GM23248 (cell line): ENCODE measurements at regions not wholly inside any gene's neighbourhood (a gene's known extent, or its start where the extent isn't known, plus 50 kb on each side); places are given as distances from the start of the nearest gene placed in this dataset.

Experiments
- EZH2 ChIP-seq: fragments of 200-600 bp; sonication (generic); IDR thresholded peaks from 2 replicates; pipeline ENCODE4 v1.6.1; 2018; ENCODE audit warnings: antibody characterized with exemption, mild to moderate bottlenecking; ENCODE audit not compliant: insufficient read depth, poor library complexity, severe bottlenecking
- EZH2phosphoT487 ChIP-seq: fragments of 200-600 bp; sonication (generic); IDR thresholded peaks from 2 replicates; pipeline ENCODE4 v1.6.1; 2018; ENCODE audit warnings: antibody characterized with exemption, moderate library complexity, mild to moderate bottlenecking, low read depth; ENCODE audit not compliant: insufficient read depth

DNA sequence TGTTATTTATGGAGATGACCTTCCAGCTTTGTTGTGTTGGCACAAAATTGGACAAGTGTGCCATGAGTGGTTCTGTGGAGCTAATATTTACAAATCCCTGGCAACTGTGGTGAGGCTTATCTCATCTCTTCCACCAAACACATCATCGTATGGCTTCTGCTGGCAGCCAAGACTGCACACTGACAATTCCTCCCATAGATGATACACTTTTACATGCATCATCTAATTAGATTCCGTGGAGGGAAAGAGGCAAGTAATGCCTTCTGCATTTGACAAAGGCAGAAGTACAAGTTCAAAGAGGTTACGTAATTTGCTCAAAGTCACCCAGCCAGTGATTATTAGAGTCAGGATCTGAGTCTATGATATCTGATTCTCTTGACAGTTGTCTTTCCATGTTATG lies 62.7 kb upstream of the KIRREL3 start:
- TF ChIP-seq EZH2phosphoT487 (no peak), EZH2 (no peak)
